SK-N-MC (cell line): ENCODE measurements at regions not wholly inside any gene's neighbourhood (a gene's known extent, or its start where the extent isn't known, plus 50 kb on each side); places are given as distances from the start of the nearest gene placed in this dataset.

Source experiments
- DNase-seq: peaks from one replicate; pipeline ENCODE4 v3.0.0-alpha.2; 2011; ENCODE audit warnings: low read depth, low spot score
- H3K27ac ChIP-seq: fragments of 200-600 bp; sonication (generic); 2 replicates; pipeline ENCODE4 v1.5.1; 2016; ENCODE audit warnings: mixed run types
- H3K36me3 ChIP-seq: fragments of 200-600 bp; sonication (generic); 2 replicates; pipeline ENCODE4 v1.6.1; 2017; ENCODE audit warnings: antibody characterized with exemption, low read length, mixed read lengths; ENCODE audit not compliant: insufficient read depth
- H3K4me3 ChIP-seq: fragments of 200-600 bp; sonication (generic); 2 replicates; pipeline ENCODE4 v1.5.1; 2016
- H3K9ac ChIP-seq: fragments of 200-600 bp; sonication (generic); 2 replicates; pipeline ENCODE4 v1.8.0; 2017; ENCODE audit warnings: mixed run types, mixed read lengths; ENCODE audit not compliant: insufficient read length
- H3K9me3 ChIP-seq: fragments of 200-600 bp; sonication (generic); 2 replicates; pipeline ENCODE4 v1.6.1; 2017; ENCODE audit warnings: low read depth, mild to moderate bottlenecking, antibody characterized with exemption, low read length, moderate library complexity, mixed read lengths
- EZH2 ChIP-seq: fragments of 200-600 bp; sonication (generic); IDR thresholded peaks from one replicate; pipeline ENCODE4 v1.6.1; 2017; ENCODE audit warnings: antibody characterized with exemption
- FOXP2 ChIP-seq: optimal IDR thresholded peaks from 2 replicates; pipeline ENCODE3; 2011; ENCODE audit warnings: mild to moderate bottlenecking, moderate library complexity; ENCODE audit not compliant: insufficient read depth; ENCODE audit errors: extremely low read length, control extremely low read depth
- POLR2AphosphoS5 ChIP-seq: IDR thresholded peaks from 2 replicates; pipeline ENCODE4 v1.6.1; 2012; ENCODE audit warnings: mild to moderate bottlenecking, low read depth, low read length, borderline replicate concordance

DNA sequence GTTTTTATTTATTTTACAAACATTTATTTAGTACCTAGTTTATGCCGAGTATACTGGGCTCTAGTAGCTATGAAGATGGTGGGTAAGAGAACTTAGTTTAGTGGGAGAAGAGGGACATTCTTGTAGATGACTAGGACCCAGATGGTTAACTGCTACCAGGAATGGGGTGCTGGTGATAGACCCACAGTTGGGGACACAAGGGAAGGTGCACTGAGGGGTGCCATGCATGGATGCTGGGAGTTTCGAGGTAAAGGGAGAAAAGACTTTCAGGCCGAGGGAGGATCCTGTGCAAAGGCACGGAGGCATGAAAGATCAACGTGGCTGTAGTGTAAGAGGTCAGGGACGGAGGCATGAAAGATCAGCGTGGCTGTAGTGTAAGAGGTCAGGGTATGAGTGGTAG, 204.2 kb upstream of the HABP2 start:
- Histone ChIP-seq H3K4me3 (no peak overlapping the region), H3K36me3 (no peaks in the 10 kb centered on the region), H3K9me3 (no peaks in the 10 kb centered on the region), H3K27ac (no peak overlapping the region), H3K9ac (no peak overlapping the region)
- DNase-seq, result no peak
- no peak for TF ChIP-seq POLR2AphosphoS5
- no peak for TF ChIP-seq EZH2
- TF ChIP-seq FOXP2, result no peak

GRCh38 chr10:113350311-113351040, 202.4 kb upstream of the HABP2 start:
- no peak overlapping the region for H3K27ac ChIP-seq
- no peaks in the 10 kb centered on the region for H3K36me3 ChIP-seq
- no peak for TF ChIP-seq EZH2
- no peak overlapping the region for H3K9ac ChIP-seq
- no peaks in the 10 kb centered on the region for H3K9me3 ChIP-seq
- no peak overlapping the region for H3K4me3 ChIP-seq
- no peak for DNase-seq

- Histone ChIP-seq H3K27ac (no peak overlapping the region), H3K36me3 (no peaks in the 10 kb centered on the region), H3K9ac (no peak overlapping the region), H3K4me3 (no peak overlapping the region), H3K9me3 (no peaks in the 10 kb centered on the region)
- DNase-seq, result no peak
- no peak for TF ChIP-seq POLR2AphosphoS5
These were observed 198.1 kb upstream of the HABP2 start for GRCh38 chr10:113354711-113355110.

DNA sequence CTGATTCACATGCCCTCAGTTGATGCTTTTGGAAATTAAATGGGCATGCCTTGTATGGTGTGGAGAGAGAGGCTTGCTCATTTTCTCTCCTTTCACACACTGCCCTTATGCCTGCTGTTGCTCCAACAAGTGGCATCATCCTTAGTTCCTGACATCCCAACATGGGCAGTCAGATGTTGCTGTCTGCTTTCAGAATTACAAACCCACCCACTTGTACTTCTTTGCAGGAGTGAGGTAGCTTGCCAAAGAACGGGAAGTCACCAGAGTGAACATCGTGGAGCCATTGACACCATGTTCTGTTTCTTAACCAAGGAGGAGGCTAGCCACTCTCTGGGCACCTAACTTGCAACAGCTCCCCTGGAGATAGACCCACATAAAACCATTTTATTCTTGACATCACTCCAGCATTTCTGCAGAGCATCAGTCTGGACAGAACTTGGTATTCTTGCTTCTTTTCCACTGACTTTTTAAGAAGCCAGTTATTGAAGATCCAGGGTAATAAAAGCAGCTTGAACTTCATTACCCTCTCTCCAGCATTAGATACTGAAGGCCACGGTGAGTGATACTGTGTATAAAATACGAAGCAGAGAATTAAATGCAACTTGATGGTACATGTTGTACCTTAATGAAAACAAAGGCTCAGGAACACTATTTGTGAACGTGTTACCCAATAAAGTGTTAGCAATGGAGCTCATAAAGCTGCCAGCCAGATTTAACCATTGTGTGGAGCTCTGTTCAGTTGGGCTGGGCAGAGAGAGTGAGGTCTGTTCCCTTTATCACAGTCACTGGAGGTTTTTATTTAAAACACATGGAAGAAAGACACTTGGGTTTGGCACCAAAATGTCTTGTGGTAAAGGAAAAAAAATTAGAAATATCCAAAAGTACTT, 195.8 kb upstream of the HABP2 start:
- TF ChIP-seq FOXP2 (no peak), EZH2 (no peak), POLR2AphosphoS5 (no peak)
- Histone ChIP-seq H3K4me3 (no peak overlapping the region), H3K36me3 (no peaks in the 10 kb centered on the region), H3K9me3 (no peaks in the 10 kb centered on the region), H3K9ac (no peak overlapping the region), H3K27ac (no peak overlapping the region)
- no peak for DNase-seq

DNA sequence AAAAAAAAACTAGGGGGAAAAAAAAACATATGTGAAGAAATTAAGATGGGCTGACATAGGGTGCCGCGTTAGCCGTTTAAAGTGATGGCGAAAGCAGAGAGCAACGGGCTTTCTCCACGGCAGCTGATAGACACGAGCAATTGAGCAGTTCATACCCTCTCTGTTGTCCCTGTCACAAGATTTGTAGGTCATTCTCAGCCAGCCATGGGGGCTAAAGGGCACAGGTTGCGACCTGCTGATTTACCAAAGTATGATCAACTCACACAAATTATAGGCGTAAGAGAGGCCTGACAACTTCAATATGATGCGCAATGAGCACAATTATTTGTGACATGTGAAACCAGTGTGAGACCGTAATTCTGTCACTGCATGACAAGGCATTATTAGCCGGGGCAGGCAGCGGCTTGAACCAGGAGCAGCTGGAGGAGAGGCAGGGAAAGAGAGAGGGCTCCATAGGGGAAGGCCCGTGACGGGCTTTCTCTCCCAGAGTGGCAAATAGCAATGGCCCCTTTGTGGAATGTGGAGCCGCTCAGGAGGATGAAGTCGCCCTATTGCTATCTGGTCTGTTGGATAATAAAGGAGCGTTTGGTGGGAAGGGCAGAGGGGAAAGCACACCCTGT, 195.1 kb upstream of the HABP2 start:
- TF ChIP-seq EZH2, result no peak
- TF ChIP-seq POLR2AphosphoS5, result no peak
- TF ChIP-seq FOXP2, result no peak
- Histone ChIP-seq H3K27ac (no peak overlapping the region), H3K9me3 (no peaks in the 10 kb centered on the region), H3K36me3 (no peaks in the 10 kb centered on the region), H3K4me3 (no peak overlapping the region), H3K9ac (no peak overlapping the region)
- DNase-seq, result no peak

DNA sequence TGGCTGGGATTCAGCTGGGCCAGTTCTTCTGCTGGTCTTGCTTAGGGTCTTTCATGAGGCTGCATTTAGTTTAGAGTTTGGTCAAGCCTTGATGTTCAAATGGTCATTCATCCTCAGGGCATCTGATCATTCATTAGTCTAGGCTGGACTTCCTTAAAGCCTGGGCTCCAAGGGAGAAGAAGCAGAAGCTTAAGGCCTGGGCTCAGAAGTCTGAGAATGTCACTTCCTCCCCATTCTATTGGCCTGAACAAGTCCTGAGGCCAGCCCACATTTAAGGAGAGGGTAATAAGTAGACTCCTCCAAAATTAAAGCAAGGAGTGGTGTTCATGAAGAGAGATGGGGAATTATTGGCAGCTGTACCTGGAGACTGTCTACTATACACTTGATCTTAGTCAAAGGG, 193.2 kb upstream of the HABP2 start:
- H3K27ac ChIP-seq, result no peak overlapping the region
- H3K36me3 ChIP-seq, result no peaks in the 10 kb centered on the region
- H3K9me3 ChIP-seq, result no peaks in the 10 kb centered on the region
- H3K4me3 ChIP-seq, result no peak overlapping the region
- TF ChIP-seq FOXP2 (no peak), POLR2AphosphoS5 (no peak)
- no peak overlapping the region for H3K9ac ChIP-seq
- no peak for DNase-seq

- TF ChIP-seq FOXP2 (no peak), POLR2AphosphoS5 (no peak), EZH2 (no peak)
- H3K4me3 ChIP-seq, result no peak overlapping the region
- no peaks in the 10 kb centered on the region for H3K36me3 ChIP-seq
- no peak overlapping the region for H3K9ac ChIP-seq
- H3K27ac ChIP-seq, result no peak overlapping the region
- H3K9me3 ChIP-seq, result no peaks in the 10 kb centered on the region
- DNase-seq, result no peak
These were observed 192.0 kb upstream of the HABP2 start for GRCh38 chr10:113360870-113361269.

- TF ChIP-seq EZH2 (no peak), FOXP2 (no peak), POLR2AphosphoS5 (no peak; the same call in 1 of the 2 replicates)
- peak; percentile 92 for DNase-seq
- Histone ChIP-seq H3K4me3 (peak overlapping the region; percentile 62), H3K36me3 (no peaks in the 10 kb centered on the region), H3K27ac (peak overlapping the region; percentile 86), H3K9ac (no peak overlapping the region), H3K9me3 (no peaks in the 10 kb centered on the region)
These were observed 190.2 kb upstream of the HABP2 start for GRCh38 chr10:113362645-113363091.
